Kidney glomerular epithelial cell (primary cell): ENCODE measurements at regions not wholly inside any gene's neighbourhood (a gene's known extent, or its start where the extent isn't known, plus 50 kb on each side); places are given as distances from the start of the nearest gene placed in this dataset.

Source experiments
- DNase-seq: peaks from one replicate; lab custom pipeline; 2025; lab: John Stamatoyannopoulos, UW

- no peak for DNase-seq
Observed at GRCh38 chr20:12276011-12276673, 358.4 kb downstream of the BTBD3 start.

GRCh38 chr20:12287575-12287974 is 369.9 kb downstream of the BTBD3 start:
- DNase-seq = no peak

GRCh38 chr20:12289465-12289864 is 371.8 kb downstream of the BTBD3 start:
- DNase-seq = no peak

DNA sequence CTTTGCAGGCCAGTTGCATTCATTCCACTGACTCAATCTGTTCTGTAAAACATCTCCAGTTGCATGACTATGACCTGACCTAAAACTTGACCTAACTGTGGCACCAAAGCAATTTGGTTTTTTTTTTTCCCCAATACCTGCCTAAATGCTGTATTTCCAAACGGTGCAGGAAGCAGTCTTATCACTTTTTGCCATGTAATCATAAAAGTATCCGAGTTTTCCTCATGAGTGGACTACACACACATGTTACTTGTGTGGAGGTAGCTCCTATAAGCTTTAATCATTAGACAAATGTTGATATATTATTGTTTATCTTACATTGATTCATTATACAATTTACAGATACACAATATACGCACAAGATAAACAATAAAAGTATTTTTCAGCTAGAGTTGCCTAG is 373.7 kb downstream of the BTBD3 start:
- DNase-seq = no peak

DNA sequence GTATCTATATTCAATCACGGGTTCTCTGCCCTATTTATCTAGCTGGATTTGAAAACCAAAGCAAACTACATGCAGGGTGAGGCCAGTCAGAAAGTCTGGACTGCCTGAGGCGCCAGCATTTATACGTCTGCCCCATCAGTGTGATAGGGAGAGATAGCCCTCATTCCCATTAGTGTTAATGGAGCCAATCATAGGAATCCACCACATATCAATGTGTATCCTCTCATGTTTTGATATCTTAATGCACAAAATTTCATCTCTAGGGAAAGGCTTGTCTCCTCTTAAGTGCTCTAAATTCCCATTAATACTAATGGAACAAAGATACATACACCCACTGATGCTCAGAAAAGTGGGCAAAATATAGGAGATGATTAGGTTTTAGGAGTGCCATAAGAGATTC is 376.2 kb downstream of the BTBD3 start:
- no peak for DNase-seq

DNA sequence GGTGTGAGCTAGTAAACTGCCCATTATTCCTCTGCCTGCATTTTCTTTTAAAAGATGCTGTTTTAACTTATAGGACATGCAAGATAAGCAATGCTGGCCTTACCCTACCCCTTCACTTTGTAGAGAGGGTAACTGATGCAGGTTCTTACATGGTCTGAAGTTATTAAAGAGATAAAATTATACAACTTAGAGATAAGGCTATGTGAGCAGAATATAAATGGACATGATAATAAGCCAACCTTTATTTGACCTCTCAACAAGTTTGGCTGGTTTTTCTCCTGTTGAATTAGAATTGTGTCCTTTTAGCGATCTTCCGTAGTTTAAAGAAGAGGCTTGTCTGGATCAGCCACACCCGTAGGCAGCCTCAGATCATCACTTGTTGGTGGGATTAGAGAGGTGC is 377.0 kb downstream of the BTBD3 start:
- DNase-seq = no peak

- no peak for DNase-seq
Observed at GRCh38 chr20:12305188-12305950, 387.7 kb downstream of the BTBD3 start.

GRCh38 chr20:12306107-12306506 is 388.4 kb downstream of the BTBD3 start:
- no peak for DNase-seq

DNA sequence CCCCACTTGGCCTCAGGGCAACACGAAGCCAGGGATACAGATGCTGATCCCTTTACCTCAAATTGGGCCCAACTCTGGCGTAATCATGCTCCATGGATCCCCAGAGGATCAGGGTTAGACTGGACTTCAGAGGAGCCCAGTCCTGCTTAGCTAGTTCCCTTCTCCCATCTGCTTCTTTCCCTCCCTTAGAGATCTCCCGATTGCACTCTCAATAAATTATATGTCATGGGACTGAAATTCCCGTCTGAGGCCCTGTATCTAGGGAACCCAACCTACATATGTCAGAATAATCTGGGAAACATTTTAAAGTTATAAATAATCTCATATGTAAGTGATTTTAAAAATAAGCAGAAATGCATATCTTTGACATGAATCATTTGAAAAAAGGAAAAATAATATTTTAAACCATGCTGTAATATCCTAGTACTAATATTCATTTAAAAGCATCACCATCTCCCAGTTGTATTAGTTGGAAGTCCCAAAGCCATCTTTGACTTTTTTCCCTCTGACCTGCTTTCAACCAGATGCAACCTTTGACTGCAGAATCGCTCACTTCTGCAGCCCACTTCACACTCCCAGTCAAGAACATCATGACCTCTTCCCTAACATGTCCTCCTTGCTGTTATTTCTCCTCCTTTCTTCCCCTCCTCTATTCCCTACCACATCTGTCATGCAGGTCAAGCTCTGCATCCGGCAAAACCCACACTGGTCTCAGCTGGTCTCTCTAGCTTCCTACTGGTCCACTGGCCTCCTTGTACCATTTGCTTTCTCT is 393.6 kb downstream of the BTBD3 start:
- no peak for DNase-seq

- DNase-seq = no peak
Observed at GRCh38 chr20:12315652-12316051, 398.0 kb downstream of the BTBD3 start.

DNA sequence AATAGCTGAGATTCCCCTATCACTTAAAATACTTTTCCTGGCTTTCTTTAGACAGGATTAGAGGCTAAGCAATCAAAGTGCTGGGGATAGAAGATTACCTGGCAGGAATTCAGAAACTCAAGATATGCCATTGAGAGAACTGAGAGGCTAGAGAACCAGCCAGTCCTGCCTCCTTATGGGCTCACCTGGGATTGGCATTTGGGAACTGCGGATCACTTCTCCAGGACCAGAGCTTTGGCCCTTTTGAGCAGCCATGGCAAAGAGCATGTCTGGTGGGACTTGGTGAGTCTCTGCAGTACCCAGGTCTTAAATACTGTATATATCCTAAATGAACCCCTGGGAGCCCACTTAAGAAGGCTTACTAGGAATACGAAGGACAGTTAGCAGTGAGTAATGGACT is 399.1 kb downstream of the BTBD3 start:
- DNase-seq = no peak

- DNase-seq = no peak
Observed at GRCh38 chr20:12317433-12317832, 399.7 kb downstream of the BTBD3 start.

GRCh38 chr20:12318043-12318442 is 400.4 kb downstream of the BTBD3 start:
- no peak for DNase-seq

- DNase-seq = no peak
Observed at GRCh38 chr20:12321736-12322135, 404.0 kb downstream of the BTBD3 start.

DNA sequence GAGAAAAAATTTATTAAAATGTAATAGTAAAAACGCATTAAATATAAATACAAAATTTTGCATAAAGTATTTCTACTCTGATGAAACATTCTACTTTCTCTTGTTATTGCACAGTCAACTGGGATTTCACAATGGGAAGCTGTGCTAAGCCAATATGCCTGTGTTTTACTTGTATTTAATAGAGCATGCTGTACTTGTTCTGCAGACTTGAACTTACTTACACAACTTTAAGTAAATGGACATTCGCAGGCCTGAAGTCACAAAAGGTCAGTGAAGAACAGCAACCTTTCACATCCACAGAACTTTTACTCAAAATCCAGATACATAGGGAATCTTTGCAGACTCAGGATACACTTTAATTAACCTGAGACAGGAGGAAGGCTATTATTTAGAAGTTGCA is 409.5 kb downstream of the BTBD3 start:
- DNase-seq = no peak

- DNase-seq = no peak
Observed at GRCh38 chr20:12331236-12331635, 413.5 kb downstream of the BTBD3 start.

DNA sequence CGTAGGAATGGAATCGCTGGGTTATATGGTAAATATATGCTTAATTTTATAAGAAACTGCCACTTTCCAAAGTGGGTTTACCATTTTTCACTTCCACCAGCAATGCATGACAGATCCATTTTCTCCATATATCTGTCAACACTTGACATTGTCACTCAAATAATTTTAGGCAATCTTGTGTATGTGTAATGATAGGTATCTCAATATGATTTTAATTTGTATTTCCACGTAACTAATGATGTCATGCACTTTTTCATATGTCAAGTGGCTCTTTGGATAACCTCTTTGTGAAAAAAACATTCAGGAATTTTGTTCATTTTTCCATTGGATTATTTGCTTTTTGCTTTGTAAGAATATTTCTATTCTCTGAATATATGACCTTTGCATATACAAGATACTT is 419.9 kb downstream of the BTBD3 start:
- no peak for DNase-seq

DNA sequence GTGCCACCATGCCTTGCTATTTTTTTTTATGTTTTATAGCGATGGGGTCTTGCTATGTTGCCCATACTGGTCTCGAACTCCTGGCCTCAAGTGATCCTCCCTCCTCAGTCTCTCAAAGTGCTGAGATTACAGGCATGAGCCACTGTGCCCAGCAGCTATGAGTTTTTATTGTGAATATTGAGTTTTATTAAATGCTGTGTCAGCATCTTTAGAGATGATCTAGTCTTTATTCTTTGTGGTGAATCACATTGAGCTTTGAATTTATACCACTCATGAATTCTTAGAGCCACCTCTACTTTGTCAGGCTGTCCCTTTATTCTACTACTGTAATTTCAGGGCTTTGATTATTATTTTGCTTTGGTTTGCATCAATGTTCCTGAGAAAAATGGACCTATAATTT is 428.3 kb downstream of the BTBD3 start:
- DNase-seq = no peak

DNA sequence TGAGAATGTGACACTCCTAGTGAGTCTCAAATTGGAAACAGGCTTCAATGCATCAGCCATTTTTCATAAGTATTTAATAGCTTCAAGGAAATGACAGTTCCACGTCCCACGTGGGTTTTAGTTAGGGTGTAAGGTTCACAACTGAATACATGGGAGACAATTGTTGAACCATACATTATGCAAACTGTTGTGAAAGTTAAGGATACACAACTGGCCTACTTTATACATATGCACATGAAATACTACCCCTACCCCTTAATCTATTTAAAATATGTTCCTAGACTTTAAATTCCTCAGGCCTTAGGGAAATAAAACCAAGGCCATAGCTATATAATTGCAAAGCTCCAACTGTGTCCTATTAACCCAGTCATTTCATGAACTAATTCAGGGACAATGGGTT is 436.1 kb downstream of the BTBD3 start:
- no peak for DNase-seq

DNA sequence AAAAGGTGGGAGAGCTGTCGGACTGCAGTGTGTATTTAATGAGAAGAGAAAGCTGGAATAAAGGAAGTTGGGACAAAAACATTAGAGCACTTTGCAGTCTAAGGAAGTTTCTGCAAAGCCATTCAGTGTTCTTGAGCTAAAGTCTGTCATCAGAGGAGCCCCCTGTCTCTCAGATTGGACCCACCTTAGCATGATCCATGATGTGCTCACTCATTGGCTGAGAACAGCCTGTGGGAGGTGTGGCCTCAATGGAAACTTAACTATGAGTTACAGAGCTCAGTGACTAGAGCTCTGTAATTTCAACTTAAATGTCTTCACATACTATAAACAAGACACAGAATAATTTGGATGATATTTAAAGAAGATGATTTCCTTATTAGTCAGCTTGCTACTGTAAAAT is 437.0 kb downstream of the BTBD3 start:
- DNase-seq = no peak

GRCh38 chr20:12355185-12355584 is 437.5 kb downstream of the BTBD3 start:
- DNase-seq = no peak

DNA sequence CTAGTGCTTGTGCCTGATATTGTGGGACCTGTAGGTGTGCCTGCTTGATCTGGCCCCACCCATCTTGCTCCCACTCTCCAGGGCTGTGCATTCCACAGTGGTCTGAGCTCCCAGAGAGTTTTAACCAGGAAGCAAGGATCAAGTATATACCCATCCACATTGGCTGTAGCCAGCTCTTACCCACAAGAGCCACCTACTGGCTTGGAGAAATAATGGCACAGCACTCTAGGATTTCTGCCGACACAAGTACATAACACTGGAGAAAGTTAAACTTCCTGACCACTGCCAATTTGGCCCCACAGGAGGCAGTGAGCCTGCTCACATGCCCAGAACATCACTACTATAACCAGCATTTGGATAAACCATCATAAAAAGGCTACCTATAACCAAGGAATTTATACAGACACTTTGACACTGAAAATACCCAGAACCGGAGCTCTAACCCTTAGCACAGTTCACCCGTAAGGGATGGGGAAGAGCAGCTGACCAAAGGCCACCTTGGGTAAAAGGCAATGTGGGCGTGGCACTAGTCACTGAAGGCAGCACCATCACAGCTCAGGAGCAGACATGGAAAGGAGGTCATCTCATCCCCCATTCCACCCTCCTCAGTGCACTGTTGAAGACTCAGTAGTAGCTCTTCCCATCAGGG is 440.4 kb downstream of the BTBD3 start:
- no peak for DNase-seq

GRCh38 chr20:12358655-12359009 is 440.9 kb downstream of the BTBD3 start:
- no peak for DNase-seq
